ENCODE measurements at regions not wholly inside any gene's neighbourhood (a gene's known extent, or its start where the extent isn't known, plus 50 kb on each side); places are given as distances from the start of the nearest gene placed in this dataset.

GRCh38 chr16:76768948-76769347, 422.0 kb upstream of the MON1B start:
- peaks cover 3% of the 10 kb centered on the region for H3K27me3 Mint-ChIP-seq
- no peak overlapping the region for H3K27ac Mint-ChIP-seq
- no peak for DNase-seq (ENCODE audit: extremely low spot score, unreplicated experiment)
- no peaks in the 10 kb centered on the region for H3K4me1 Mint-ChIP-seq (ENCODE audit: unreplicated experiment)
- H3K4me3 Mint-ChIP-seq, result no peak overlapping the region
- no peaks in the 10 kb centered on the region for H3K9me3 Mint-ChIP-seq
- no peak for TF ChIP-seq CTCF (conservative IDR thresholded peaks at IDR 0.05)
- H3K36me3 Mint-ChIP-seq, result no peaks in the 10 kb centered on the region

GRCh38 chr16:76771216-76771615, 419.8 kb upstream of the MON1B start:
- Mint-ChIP-seq H3K27me3 (peaks cover 3% of the 10 kb centered on the region), H3K27ac (no peak overlapping the region), H3K4me3 (no peak overlapping the region), H3K36me3 (no peaks in the 10 kb centered on the region), H3K9me3 (no peaks in the 10 kb centered on the region), H3K4me1 (ENCODE audit: unreplicated experiment) (no peaks in the 10 kb centered on the region)
- DNase-seq (ENCODE audit: extremely low spot score, unreplicated experiment), result no peak
- no peak for TF ChIP-seq CTCF (conservative IDR thresholded peaks at IDR 0.05)

- no peak for TF ChIP-seq CTCF (conservative IDR thresholded peaks at IDR 0.05)
- DNase-seq (ENCODE audit: extremely low spot score, unreplicated experiment), result no peak
- H3K4me3 Mint-ChIP-seq, result no peak overlapping the region
- no peaks in the 10 kb centered on the region for H3K9me3 Mint-ChIP-seq
- no peaks in the 10 kb centered on the region for H3K36me3 Mint-ChIP-seq
- H3K27ac Mint-ChIP-seq, result no peak overlapping the region
- no peaks in the 10 kb centered on the region for H3K4me1 Mint-ChIP-seq (ENCODE audit: unreplicated experiment)
- H3K27me3 Mint-ChIP-seq, result peaks cover 1% of the 10 kb centered on the region
These were observed 413.1 kb upstream of the MON1B start for GRCh38 chr16:76777721-76778465.

GRCh38 chr16:76780556-76780955, 410.4 kb upstream of the MON1B start:
- no peak for DNase-seq (ENCODE audit: extremely low spot score, unreplicated experiment)
- H3K27ac Mint-ChIP-seq, result no peak overlapping the region
- no peaks in the 10 kb centered on the region for H3K9me3 Mint-ChIP-seq
- H3K36me3 Mint-ChIP-seq, result no peaks in the 10 kb centered on the region
- no peaks in the 10 kb centered on the region for H3K27me3 Mint-ChIP-seq
- TF ChIP-seq CTCF (conservative IDR thresholded peaks at IDR 0.05), result no peak
- no peaks in the 10 kb centered on the region for H3K4me1 Mint-ChIP-seq (ENCODE audit: unreplicated experiment)
- no peak overlapping the region for H3K4me3 Mint-ChIP-seq

GRCh38 chr16:76784530-76784929, 406.5 kb upstream of the MON1B start:
- Mint-ChIP-seq H3K9me3 (peaks cover 11% of the 10 kb centered on the region), H3K4me1 (ENCODE audit: unreplicated experiment) (no peaks in the 10 kb centered on the region), H3K27me3 (no peaks in the 10 kb centered on the region), H3K4me3 (no peak overlapping the region), H3K27ac (no peak overlapping the region), H3K36me3 (no peaks in the 10 kb centered on the region)
- TF ChIP-seq CTCF (conservative IDR thresholded peaks at IDR 0.05), result no peak
- DNase-seq (ENCODE audit: extremely low spot score, unreplicated experiment), result no peak

Data from type B pancreatic cell (in vitro differentiated cells).